ENCODE measurements at regions not wholly inside any gene's neighbourhood (a gene's known extent, or its start where the extent isn't known, plus 50 kb on each side); places are given as distances from the start of the nearest gene placed in this dataset.
"Not testable (repeated sequence)": the region's sequence is repeated elsewhere in the genome, so short reads cannot be mapped to it uniquely, and the experiment has no call there.

- DNase-seq (ENCODE audit: low read depth in 2 of 2) = no peak
Measured at GRCh38 chr6:14217728-14218518, 100.4 kb downstream of the CD83 start.

GRCh38 chr6:14218519-14218800 is 100.9 kb downstream of the CD83 start:
- no peak for DNase-seq (ENCODE audit: low read depth in 2 of 2)

GRCh38 chr6:14221564-14222279 is 104.2 kb downstream of the CD83 start:
- no peak for DNase-seq (ENCODE audit: low read depth in 2 of 2)

- DNase-seq (ENCODE audit: low read depth in 2 of 2) = no peak
Measured at GRCh38 chr6:14222956-14223355, 105.4 kb downstream of the CD83 start.

GRCh38 chr6:14224359-14225103 is 107.0 kb downstream of the CD83 start:
- no peak for DNase-seq (ENCODE audit: low read depth in 2 of 2)

- DNase-seq (ENCODE audit: low read depth in 2 of 2) = no peak
Measured at GRCh38 chr6:14226051-14226660, 108.6 kb downstream of the CD83 start.

GRCh38 chr6:14228571-14228970 is 111.0 kb downstream of the CD83 start:
- peak in 1 of 2 donors; percentile 49 for DNase-seq (ENCODE audit: low read depth in 2 of 2)

- no peak for DNase-seq (ENCODE audit: low read depth in 2 of 2)
Measured at GRCh38 chr6:14231071-14231483, 113.5 kb downstream of the CD83 start.

GRCh38 chr6:14231501-14232280 is 114.1 kb downstream of the CD83 start:
- no peak for DNase-seq (ENCODE audit: low read depth in 2 of 2)

GRCh38 chr6:14232889-14233288 is 115.3 kb downstream of the CD83 start:
- DNase-seq (ENCODE audit: low read depth in 2 of 2) = no peak

- DNase-seq (ENCODE audit: low read depth in 2 of 2) = no peak
Measured at GRCh38 chr6:14235653-14236356, 118.2 kb downstream of the CD83 start.

- DNase-seq (ENCODE audit: low read depth in 2 of 2) = no peak
Measured at GRCh38 chr6:14239097-14239496, 121.5 kb downstream of the CD83 start.

- no peak for DNase-seq (ENCODE audit: low read depth in 2 of 2)
Measured at GRCh38 chr6:14240411-14241166, 123.0 kb downstream of the CD83 start.

GRCh38 chr6:14241255-14242070 is 123.9 kb downstream of the CD83 start:
- no peak for DNase-seq (ENCODE audit: low read depth in 2 of 2)

- not testable (repeated sequence) for DNase-seq (ENCODE audit: low read depth in 2 of 2)
Measured at GRCh38 chr6:14242912-14243311, 125.3 kb downstream of the CD83 start.

- DNase-seq (ENCODE audit: low read depth in 2 of 2) = no peak
Measured at GRCh38 chr6:14243597-14243996, 126.0 kb downstream of the CD83 start.

- DNase-seq (ENCODE audit: low read depth in 2 of 2) = no peak
Measured at GRCh38 chr6:14246876-14247275, 129.3 kb downstream of the CD83 start.

- DNase-seq (ENCODE audit: low read depth in 2 of 2) = no peak
Measured at GRCh38 chr6:14250573-14250972, 133.0 kb downstream of the CD83 start.

GRCh38 chr6:14252271-14252850 is 134.8 kb downstream of the CD83 start:
- DNase-seq (ENCODE audit: low read depth in 2 of 2) = no peak

Measured in stimulated activated CD8-positive, alpha-beta memory T cell treated with anti-CD3 and anti-CD28 coated beads, Interleukin-15, amount 100 ng/mL, for 48 hours (primary cell).